ENCODE measurements at regions not wholly inside any gene's neighbourhood (a gene's known extent, or its start where the extent isn't known, plus 50 kb on each side); places are given as distances from the start of the nearest gene placed in this dataset.
A peak's percentile ranks its signal among the peaks of the same experiment; 100 is the strongest.

DNA sequence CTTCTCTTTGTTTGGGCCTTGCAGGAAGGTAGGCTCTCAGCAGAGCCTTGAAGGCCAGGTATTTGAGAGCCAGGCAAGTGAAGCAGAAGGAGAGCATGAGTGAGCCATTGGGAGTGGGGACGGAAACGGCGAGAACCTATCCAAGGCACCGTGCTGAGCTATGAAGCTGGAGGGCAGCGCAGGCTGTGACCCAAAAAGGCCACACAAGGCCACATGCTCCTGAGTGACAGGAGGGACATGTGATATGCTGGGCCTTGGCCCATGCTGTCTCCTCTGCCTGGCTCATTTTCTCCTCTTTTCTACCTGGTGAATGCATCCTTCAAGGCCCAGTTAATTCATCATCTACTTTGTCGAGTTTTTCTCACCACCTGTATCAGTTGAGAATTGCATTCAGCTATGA is 136.3 kb downstream of the PALM2AKAP2 start:
- Histone ChIP-seq H3K9ac (ENCODE audit: insufficient read depth in 1 of 2, low read length in 2 of 2) (no peak overlapping the region), H3K4me1 (ENCODE audit: control insufficient read depth in 5 of 5, insufficient read depth in 5 of 5, low read length in 5 of 5) (peaks cover 4 to 42% (median 22%) of the 10 kb centered on the region in 5 donors), H3K36me3 (ENCODE audit: control insufficient read depth in 4 of 4, insufficient read depth in 4 of 4, low read length in 4 of 4) (no peaks in the 10 kb centered on the region), H3K27me3 (ENCODE audit: control insufficient read depth in 3 of 3, insufficient read depth in 3 of 3, low read length in 2 of 3) (no peaks in the 10 kb centered on the region), H3K4me3 (no peak overlapping the region), H3K9me3 (ENCODE audit: control insufficient read depth in 4 of 4, insufficient read depth in 3 of 4, low read length in 3 of 4) (no peaks in the 10 kb centered on the region), H3K27ac (ENCODE audit: low read depth in 1 of 2, low read length in 1 of 2) (no peak overlapping the region)
- no peak for ATAC-seq (ENCODE audit: insufficient read depth, low FRiP score)
- WGBS, 2 donors: 94% methylated on average over 6 of the region's 6 CpGs
- DNase-seq: no peak
- TF ChIP-seq, protein P1, sequence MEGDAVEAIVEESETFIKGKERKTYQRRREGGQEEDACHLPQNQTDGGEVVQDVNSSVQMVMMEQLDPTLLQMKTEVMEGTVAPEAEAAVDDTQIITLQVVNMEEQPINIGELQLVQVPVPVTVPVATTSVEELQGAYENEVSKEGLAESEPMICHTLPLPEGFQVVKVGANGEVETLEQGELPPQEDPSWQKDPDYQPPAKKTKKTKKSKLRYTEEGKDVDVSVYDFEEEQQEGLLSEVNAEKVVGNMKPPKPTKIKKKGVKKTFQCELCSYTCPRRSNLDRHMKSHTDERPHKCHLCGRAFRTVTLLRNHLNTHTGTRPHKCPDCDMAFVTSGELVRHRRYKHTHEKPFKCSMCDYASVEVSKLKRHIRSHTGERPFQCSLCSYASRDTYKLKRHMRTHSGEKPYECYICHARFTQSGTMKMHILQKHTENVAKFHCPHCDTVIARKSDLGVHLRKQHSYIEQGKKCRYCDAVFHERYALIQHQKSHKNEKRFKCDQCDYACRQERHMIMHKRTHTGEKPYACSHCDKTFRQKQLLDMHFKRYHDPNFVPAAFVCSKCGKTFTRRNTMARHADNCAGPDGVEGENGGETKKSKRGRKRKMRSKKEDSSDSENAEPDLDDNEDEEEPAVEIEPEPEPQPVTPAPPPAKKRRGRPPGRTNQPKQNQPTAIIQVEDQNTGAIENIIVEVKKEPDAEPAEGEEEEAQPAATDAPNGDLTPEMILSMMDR (IDR thresholded peaks at IDR 0.05; ENCODE audit: control extremely low read depth, extremely low read depth): no peak

DNA sequence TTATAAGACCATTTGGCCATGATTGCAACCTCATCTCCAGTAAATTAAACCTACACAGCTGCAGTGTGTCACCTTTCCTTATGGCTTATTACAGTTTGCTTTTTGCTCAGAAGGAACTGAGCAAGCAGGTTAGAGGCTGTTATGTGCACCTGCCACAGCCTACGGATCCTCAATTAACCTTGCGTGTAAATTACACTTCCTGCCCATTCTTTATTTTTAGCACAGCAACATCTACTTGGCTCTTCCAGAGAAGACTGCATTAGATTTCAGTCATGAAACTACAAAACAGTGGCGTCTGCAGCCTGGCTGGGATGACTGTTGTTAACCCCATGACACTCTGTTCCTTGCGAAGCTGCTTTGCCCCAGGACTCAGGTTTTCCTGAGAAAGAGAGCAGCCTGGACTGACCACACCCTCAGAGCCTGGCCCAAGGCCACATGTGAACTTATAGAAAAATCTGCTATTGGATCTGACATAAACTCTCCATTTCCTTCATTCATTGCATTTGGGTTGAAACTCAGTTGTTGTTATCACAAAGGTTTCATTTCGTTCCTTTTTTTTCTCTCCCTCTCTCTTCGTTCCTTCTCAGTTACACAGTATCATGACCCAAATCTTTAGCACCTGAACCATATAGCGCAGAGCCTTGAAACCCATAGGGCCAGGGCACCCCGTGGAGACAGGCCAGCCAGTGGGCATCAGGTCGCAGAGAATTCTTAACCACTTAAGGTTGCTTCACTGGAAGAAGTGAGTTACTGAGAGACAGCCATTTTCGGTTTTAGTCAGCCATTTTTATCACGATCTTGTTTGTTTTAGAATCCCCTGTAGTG is 138.6 kb downstream of the PALM2AKAP2 start:
- H3K9me3 ChIP-seq (ENCODE audit: control insufficient read depth in 4 of 4, insufficient read depth in 3 of 4, low read length in 3 of 4): no peaks in the 10 kb centered on the region
- no peaks in the 10 kb centered on the region for H3K36me3 ChIP-seq (ENCODE audit: control insufficient read depth in 4 of 4, insufficient read depth in 4 of 4, low read length in 4 of 4)
- H3K27me3 ChIP-seq (ENCODE audit: control insufficient read depth in 3 of 3, insufficient read depth in 3 of 3, low read length in 2 of 3): no peaks in the 10 kb centered on the region
- peaks cover 0 to 36% (median 15%) of the 10 kb centered on the region in 5 donors for H3K4me1 ChIP-seq (ENCODE audit: control insufficient read depth in 5 of 5, insufficient read depth in 5 of 5, low read length in 5 of 5)
- TF ChIP-seq, protein P1 (IDR thresholded peaks at IDR 0.05; ENCODE audit: control extremely low read depth, extremely low read depth): no peak
- no peak overlapping the region for H3K9ac ChIP-seq (ENCODE audit: insufficient read depth in 1 of 2, low read length in 2 of 2)
- no peak overlapping the region for H3K4me3 ChIP-seq
- DNase-seq (no peak), ATAC-seq (ENCODE audit: insufficient read depth, low FRiP score) (no peak)
- H3K27ac ChIP-seq (ENCODE audit: low read depth in 1 of 2, low read length in 1 of 2): peak overlapping the region in 1 of 2 donors; percentile 58
- 71 to 77% methylated on average over 11 of the region's 11 CpGs for WGBS, 2 donors

DNA sequence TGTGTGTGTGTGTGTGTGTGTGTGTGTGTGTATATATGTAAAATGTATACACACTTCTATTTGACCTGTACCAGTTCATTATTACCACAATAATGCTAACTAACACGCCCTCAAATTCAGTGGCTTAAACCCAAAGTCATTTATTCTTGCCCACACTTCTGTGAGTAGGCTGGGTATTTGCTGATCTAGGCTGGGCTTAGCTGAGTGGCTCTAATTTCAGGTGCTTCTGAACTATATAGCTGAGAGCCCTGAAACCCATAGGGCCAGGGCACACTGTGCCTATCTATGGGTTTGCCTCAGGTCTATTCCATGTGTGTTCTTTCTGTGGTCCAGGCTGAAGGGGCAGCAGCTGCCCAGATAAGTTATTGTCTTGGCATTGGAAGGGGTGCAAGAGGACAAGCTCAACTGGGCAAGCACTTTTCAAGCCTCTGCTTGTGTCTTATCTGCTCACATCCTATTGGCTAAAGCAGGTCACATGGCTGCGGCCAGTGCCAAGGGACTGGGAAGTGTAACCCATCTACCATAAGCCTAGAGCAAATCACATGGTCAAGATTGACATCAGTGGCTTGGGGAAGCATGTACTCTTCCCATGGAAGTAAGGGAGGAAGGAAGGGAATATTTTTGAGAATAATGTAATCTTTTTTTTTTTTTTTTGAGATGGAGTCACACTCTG is 139.9 kb downstream of the PALM2AKAP2 start:
- no peak overlapping the region for H3K27ac ChIP-seq (ENCODE audit: low read depth in 1 of 2, low read length in 1 of 2)
- TF ChIP-seq, protein P1 (IDR thresholded peaks at IDR 0.05; ENCODE audit: control extremely low read depth, extremely low read depth): no peak
- peaks cover 0 to 34% (median 20%) of the 10 kb centered on the region in 5 donors for H3K4me1 ChIP-seq (ENCODE audit: control insufficient read depth in 5 of 5, insufficient read depth in 5 of 5, low read length in 5 of 5)
- WGBS, 2 donors: 93 to 97% methylated on average over 2 of the region's 2 CpGs
- no peak overlapping the region for H3K4me3 ChIP-seq
- ATAC-seq (ENCODE audit: insufficient read depth, low FRiP score): no peak
- no peaks in the 10 kb centered on the region for H3K27me3 ChIP-seq (ENCODE audit: control insufficient read depth in 3 of 3, insufficient read depth in 3 of 3, low read length in 2 of 3)
- no peak overlapping the region for H3K9ac ChIP-seq (ENCODE audit: insufficient read depth in 1 of 2, low read length in 2 of 2)
- H3K9me3 ChIP-seq (ENCODE audit: control insufficient read depth in 4 of 4, insufficient read depth in 3 of 4, low read length in 3 of 4): no peaks in the 10 kb centered on the region
- H3K36me3 ChIP-seq (ENCODE audit: control insufficient read depth in 4 of 4, insufficient read depth in 4 of 4, low read length in 4 of 4): no peaks in the 10 kb centered on the region
- DNase-seq: no peak

Measured in lung (tissue), 11 donors.